Mammary epithelial cell (primary cell): ENCODE measurements at regions not wholly inside any gene's neighbourhood (a gene's known extent, or its start where the extent isn't known, plus 50 kb on each side); places are given as distances from the start of the nearest gene placed in this dataset.

Experiments
- EZH2 ChIP-seq: IDR thresholded peaks from 2 replicates; pipeline ENCODE4 v1.6.1; 2012; ENCODE audit warnings: low read length, inconsistent platforms, borderline replicate concordance
- TF ChIP-seq, protein P1 (sequence below), 2 donors: IDR thresholded peaks in 1 of 2; conservative IDR thresholded peaks in 1 of 2; 2 replicates each; pipeline ENCODE4 v1.5.1; 2011 to 2012; ENCODE audit warnings: inconsistent platforms in 2 of 2, low read length in 2 of 2, mild to moderate bottlenecking in 2 of 2, control low read depth in 1 of 2, low read depth in 1 of 2; ENCODE audit not compliant: insufficient read depth in 1 of 2; ENCODE audit errors: extremely low read depth in 1 of 2

- TF ChIP-seq EZH2, result no peak
- TF ChIP-seq, protein P1, sequence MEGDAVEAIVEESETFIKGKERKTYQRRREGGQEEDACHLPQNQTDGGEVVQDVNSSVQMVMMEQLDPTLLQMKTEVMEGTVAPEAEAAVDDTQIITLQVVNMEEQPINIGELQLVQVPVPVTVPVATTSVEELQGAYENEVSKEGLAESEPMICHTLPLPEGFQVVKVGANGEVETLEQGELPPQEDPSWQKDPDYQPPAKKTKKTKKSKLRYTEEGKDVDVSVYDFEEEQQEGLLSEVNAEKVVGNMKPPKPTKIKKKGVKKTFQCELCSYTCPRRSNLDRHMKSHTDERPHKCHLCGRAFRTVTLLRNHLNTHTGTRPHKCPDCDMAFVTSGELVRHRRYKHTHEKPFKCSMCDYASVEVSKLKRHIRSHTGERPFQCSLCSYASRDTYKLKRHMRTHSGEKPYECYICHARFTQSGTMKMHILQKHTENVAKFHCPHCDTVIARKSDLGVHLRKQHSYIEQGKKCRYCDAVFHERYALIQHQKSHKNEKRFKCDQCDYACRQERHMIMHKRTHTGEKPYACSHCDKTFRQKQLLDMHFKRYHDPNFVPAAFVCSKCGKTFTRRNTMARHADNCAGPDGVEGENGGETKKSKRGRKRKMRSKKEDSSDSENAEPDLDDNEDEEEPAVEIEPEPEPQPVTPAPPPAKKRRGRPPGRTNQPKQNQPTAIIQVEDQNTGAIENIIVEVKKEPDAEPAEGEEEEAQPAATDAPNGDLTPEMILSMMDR (conservative IDR thresholded peaks at IDR 0.05 in 1 of 2, IDR thresholded peaks at IDR 0.05 in 1 of 2; ENCODE audit: extremely low read depth in 1 of 2, insufficient read depth in 1 of 2, low read depth in 1 of 2, low read length in 2 of 2), result no peak
Measured at GRCh38 chr5:6899221-6899620, 186.0 kb downstream of the TENT4A start.
